A673 (cell line): ENCODE measurements at regions not wholly inside any gene's neighbourhood (a gene's known extent, or its start where the extent isn't known, plus 50 kb on each side); places are given as distances from the start of the nearest gene placed in this dataset.
A peak's percentile ranks its signal among the peaks of the same experiment; 100 is the strongest.

Experiments
- BruUV-seq: library from RNA; stranded (reverse); fragments of 400-500 nt; replicated peaks from 2 replicates; lab custom pipeline; 2021; lab: Mats Ljungman, UMichigan
- CTCF ChIA-PET: fragments of 300-600 bp; sonication (Branson Sonifier 250); formaldehyde crosslinking; loops from one replicate; lab custom pipeline; 2022; ENCODE audit warnings: antibody characterized with exemption; lab: Charles Lee
- POLR2A ChIA-PET: fragments of 300-600 bp; sonication (Branson Sonifier 250); formaldehyde crosslinking; loops from one replicate; lab custom pipeline; 2022; ENCODE audit warnings: antibody characterized with exemption; ENCODE audit not compliant: low non-redundant PET; lab: Charles Lee
- DNase-seq: peaks from one replicate; pipeline ENCODE4 v3.0.0-alpha.2; 2015; ENCODE audit warnings: low spot score
- H3K27ac ChIP-seq: fragments of 200-600 bp; sonication (generic); 2 replicates; pipeline ENCODE4 v1.5.1; 2016; ENCODE audit warnings: mixed run types, low read depth, mild to moderate bottlenecking, mixed read lengths, antibody characterized with exemption, low read length; ENCODE audit not compliant: poor library complexity, severe bottlenecking
- H3K27me3 ChIP-seq: fragments of 200-600 bp; sonication (generic); replicated peaks from 2 replicates; pipeline ENCODE4 v1.6.1; 2017; ENCODE audit warnings: mixed run types, low read depth, mild to moderate bottlenecking, mixed read lengths, antibody characterized with exemption, low read length; ENCODE audit not compliant: insufficient read depth, poor library complexity
- H3K36me3 ChIP-seq: fragments of 200-600 bp; sonication (generic); 2 replicates; pipeline ENCODE4 v1.6.1; 2016; ENCODE audit warnings: mixed run types, mild to moderate bottlenecking, mixed read lengths, antibody characterized with exemption, low read length; ENCODE audit not compliant: insufficient read depth, poor library complexity, severe bottlenecking
- H3K4me1 ChIP-seq: fragments of 200-600 bp; sonication (generic); 2 replicates; pipeline ENCODE4 v1.6.1; 2017; ENCODE audit warnings: mixed run types, mild to moderate bottlenecking, mixed read lengths, antibody characterized with exemption, low read length; ENCODE audit not compliant: insufficient read depth, poor library complexity, severe bottlenecking
- H3K4me3 ChIP-seq: fragments of 200-600 bp; sonication (generic); 2 replicates; pipeline ENCODE4 v1.5.1; 2016; ENCODE audit warnings: low read depth, mixed run types, mild to moderate bottlenecking, mixed read lengths, low read length; ENCODE audit not compliant: poor library complexity, severe bottlenecking
- H3K9me3 ChIP-seq: fragments of 200-600 bp; sonication (generic); 2 replicates; pipeline ENCODE4 v1.6.1; 2016; ENCODE audit warnings: mixed run types, low read depth, mild to moderate bottlenecking, mixed read lengths, antibody characterized with exemption, low read length; ENCODE audit not compliant: poor library complexity, severe bottlenecking
- CTCF ChIP-seq: fragments of 300-800, 200-600 bp; sonication (generic); conservative IDR thresholded peaks from 2 replicates; pipeline ENCODE4 v1.5.1; 2017; ENCODE audit warnings: low read depth, mild to moderate bottlenecking, antibody characterized with exemption, low read length, moderate library complexity, mixed read lengths
- EZH2 ChIP-seq: fragments of 200-600 bp; sonication (generic); IDR thresholded peaks from 2 replicates; pipeline ENCODE4 v1.6.1; 2017; ENCODE audit warnings: borderline replicate concordance, low read depth, mild to moderate bottlenecking, mixed read lengths, antibody characterized with exemption, low read length; ENCODE audit not compliant: poor library complexity, severe bottlenecking
- intact Hi-C: fragments of 100-400 bp; cut with micrococcal nuclease; formaldehyde crosslinking; loops from one replicate; pipeline ENCODE4 v1.10.0; 2022; ENCODE audit not compliant: unreplicated experiment

DNA sequence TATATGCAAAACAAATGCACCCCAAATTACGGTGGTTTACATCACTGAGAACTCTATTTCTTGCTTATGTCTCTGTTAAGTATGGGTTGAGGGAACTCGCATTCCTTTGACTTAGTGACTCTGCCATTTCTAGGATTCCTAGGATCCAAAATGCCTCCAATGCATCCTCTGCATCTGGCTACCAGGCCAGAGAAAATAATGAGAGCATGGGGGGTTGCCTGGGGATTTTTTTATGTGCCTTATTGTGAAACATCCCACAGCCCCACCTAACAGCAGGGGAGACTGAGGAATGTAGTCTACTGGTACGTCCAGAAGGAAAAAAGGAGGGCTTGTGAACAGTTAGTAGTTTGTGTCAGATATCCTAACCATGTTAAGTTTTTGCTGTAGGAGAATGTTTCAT, 466.0 kb upstream of the ARRDC3 start:
- ChIA-PET CTCF (no interaction called here), POLR2A (no interaction called here)
- Histone ChIP-seq H3K9me3 (no peaks in the 10 kb centered on the region), H3K27ac (no peak overlapping the region), H3K4me1 (peaks cover 8% of the 10 kb centered on the region), H3K4me3 (no peak overlapping the region), H3K36me3 (no peaks in the 10 kb centered on the region), H3K27me3 (no peaks in the 10 kb centered on the region)
- DNase-seq, result no peak
- intact Hi-C loops, result no loop called here
- BruUV-seq, result no TSS peak
- no peak for TF ChIP-seq EZH2
- TF ChIP-seq CTCF, result no peak

DNA sequence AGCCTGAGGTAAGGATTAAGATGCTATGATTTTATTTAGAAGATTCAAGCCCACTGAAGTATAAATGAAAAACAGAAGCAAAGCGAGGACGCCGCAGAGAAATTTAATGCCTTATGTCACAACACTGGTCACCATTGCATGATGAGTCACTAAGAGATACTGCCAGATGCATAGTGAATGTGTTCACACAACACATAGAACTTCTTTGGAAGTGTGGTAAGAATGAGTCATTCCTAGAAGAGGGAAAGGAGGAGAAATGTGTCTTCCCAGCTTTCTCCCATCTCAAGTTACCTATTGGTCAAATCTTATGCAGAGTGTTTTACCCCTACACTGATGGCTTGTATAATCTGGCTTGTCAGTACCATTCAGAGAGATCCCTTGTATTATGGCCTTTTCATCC, 465.3 kb upstream of the ARRDC3 start:
- CTCF ChIA-PET, result no interaction called here
- H3K36me3 ChIP-seq, result no peaks in the 10 kb centered on the region
- H3K27ac ChIP-seq, result no peak overlapping the region
- POLR2A ChIA-PET, result no interaction called here
- no peaks in the 10 kb centered on the region for H3K27me3 ChIP-seq
- H3K4me3 ChIP-seq, result no peak overlapping the region
- DNase-seq, result peak; percentile 74
- H3K4me1 ChIP-seq, result peaks cover 8% of the 10 kb centered on the region
- H3K9me3 ChIP-seq, result no peaks in the 10 kb centered on the region
- BruUV-seq, result no TSS peak
- TF ChIP-seq EZH2, result no peak
- no peak for TF ChIP-seq CTCF
- intact Hi-C loops, result no loop called here

GRCh38 chr5:91841423-91841822, 458.3 kb upstream of the ARRDC3 start:
- CTCF ChIA-PET, result no interaction called here

More at GRCh38 chr5:91841423-91841822, 458.3 kb upstream of the ARRDC3 start:
- Histone ChIP-seq H3K9me3 (no peaks in the 10 kb centered on the region), H3K27ac (no peak overlapping the region), H3K27me3 (no peaks in the 10 kb centered on the region), H3K36me3 (no peaks in the 10 kb centered on the region), H3K4me1 (peaks cover 5% of the 10 kb centered on the region), H3K4me3 (no peak overlapping the region)
- no TSS peak for BruUV-seq
- POLR2A ChIA-PET, result no interaction called here
- TF ChIP-seq CTCF (no peak), EZH2 (no peak)
- intact Hi-C loops, result no loop called here
- DNase-seq, result no peak
